ENCODE measurements at regions not wholly inside any gene's neighbourhood (a gene's known extent, or its start where the extent isn't known, plus 50 kb on each side); places are given as distances from the start of the nearest gene placed in this dataset.
"Not testable (repeated sequence)": the region's sequence is repeated elsewhere in the genome, so short reads cannot be mapped to it uniquely, and the experiment has no call there.

DNA sequence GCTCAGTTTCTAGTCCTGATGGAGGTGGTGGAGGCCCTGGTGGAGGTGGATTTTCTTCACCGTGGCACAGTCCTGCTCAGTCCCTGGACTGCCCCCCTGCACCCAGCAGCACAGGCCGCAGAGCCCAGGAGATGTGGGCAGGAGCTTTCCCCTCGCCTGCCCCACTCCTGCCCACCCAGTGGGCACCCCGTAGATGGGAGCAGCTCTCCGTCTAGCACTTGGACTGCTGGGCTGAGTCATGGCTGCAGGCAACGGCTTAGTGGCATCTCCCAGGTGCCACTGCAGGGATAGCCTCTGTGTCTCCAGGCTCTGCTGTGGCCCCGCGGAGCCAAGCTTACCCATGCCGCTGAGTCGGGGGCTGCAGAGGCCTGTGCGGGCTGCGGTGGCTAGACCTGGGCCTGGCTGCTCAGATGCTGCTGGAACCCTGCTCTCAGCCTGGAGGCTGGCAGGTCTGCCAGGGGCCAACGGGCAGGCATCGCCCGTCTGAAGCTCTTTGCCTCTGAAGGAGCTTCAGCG is 92.3 kb upstream of the CTDP1 start:
- DNase-seq (no peak), ATAC-seq (no peak)
- Mint-ChIP-seq H3K4me1 (no peaks in the 10 kb centered on the region), H3K36me3 (ENCODE audit: low read depth) (no peaks in the 10 kb centered on the region), H3K9me3 (ENCODE audit: low read depth) (peaks cover under 1% of the 10 kb centered on the region), H3K27me3 (no peaks in the 10 kb centered on the region), H3K27ac (no peak overlapping the region), H3K4me3 (no peak overlapping the region)
- CTCF ChIA-PET: no interaction called here
- intact Hi-C loops (cut with DNase I, micrococcal nuclease): no loop called here
- POLR2A ChIA-PET: no interaction called here

DNA sequence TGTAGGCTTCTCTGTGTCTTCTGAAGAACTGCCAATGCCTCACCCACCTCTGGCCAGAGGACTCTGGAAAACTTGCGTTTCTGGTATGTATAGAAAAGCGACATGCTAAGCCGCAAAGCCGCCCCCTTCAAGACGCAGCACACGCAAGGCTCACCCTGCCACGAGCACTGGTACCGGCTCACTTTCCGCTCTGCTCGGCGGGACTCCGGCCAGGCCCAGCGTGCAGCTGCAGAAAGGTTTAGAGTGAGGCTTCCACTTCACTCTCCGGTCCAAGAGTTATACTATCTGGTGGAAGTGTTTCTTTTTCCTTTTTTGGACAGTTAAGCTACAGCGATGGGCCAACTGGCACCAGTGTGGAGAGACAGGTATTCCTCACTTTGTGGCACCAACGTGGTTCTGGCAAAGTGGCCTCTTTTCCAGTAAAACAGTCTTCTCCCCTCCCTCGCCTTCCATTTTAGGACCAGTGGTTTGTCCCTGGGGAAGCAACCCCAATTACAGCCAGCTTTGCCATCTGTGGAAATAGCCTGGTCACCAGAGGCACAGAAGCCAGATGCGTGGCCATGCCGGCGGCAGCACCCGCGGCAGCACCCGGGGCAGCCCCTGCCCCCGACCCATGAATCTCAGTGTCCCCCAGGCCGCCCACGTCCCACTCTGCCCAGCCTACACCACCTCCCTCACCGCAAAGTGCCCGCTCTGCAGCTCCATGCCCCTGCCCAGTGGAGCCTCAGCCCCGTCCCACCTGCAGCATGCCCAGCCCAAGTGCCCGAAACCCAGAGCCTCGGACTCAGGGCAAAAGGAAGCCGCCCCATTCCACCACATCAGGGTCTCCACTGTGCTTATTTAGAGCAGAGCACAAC is 91.6 kb upstream of the CTDP1 start:
- no peak overlapping the region for H3K27ac Mint-ChIP-seq
- H3K9me3 Mint-ChIP-seq (ENCODE audit: low read depth): peaks cover 4% of the 10 kb centered on the region
- no peak overlapping the region for H3K4me3 Mint-ChIP-seq
- no peak for DNase-seq
- POLR2A ChIA-PET: no interaction called here
- no peaks in the 10 kb centered on the region for H3K4me1 Mint-ChIP-seq
- ATAC-seq: no peak
- peaks cover 2% of the 10 kb centered on the region for H3K27me3 Mint-ChIP-seq
- CTCF ChIA-PET: no interaction called here
- no peaks in the 10 kb centered on the region for H3K36me3 Mint-ChIP-seq (ENCODE audit: low read depth)
- intact Hi-C loops (cut with DNase I, micrococcal nuclease): no loop called here

- Mint-ChIP-seq H3K4me3 (no peak overlapping the region), H3K4me1 (no peaks in the 10 kb centered on the region), H3K9me3 (ENCODE audit: low read depth) (peaks cover 4% of the 10 kb centered on the region), H3K36me3 (ENCODE audit: low read depth) (no peaks in the 10 kb centered on the region), H3K27me3 (peaks cover 2% of the 10 kb centered on the region), H3K27ac (no peak overlapping the region)
- intact Hi-C loops (cut with DNase I, micrococcal nuclease): no loop called here
- CTCF ChIA-PET: no interaction called here
- POLR2A ChIA-PET: no interaction called here
- DNase-seq (no peak), ATAC-seq (no peak)
These were observed 90.7 kb upstream of the CTDP1 start for GRCh38 chr18:79588636-79589481.

GRCh38 chr18:79589601-79590091 is 90.0 kb upstream of the CTDP1 start:
- ATAC-seq: no peak
- Mint-ChIP-seq H3K9me3 (ENCODE audit: low read depth) (peaks cover 4% of the 10 kb centered on the region), H3K4me1 (no peaks in the 10 kb centered on the region), H3K27ac (no peak overlapping the region), H3K27me3 (peaks cover 2% of the 10 kb centered on the region), H3K36me3 (ENCODE audit: low read depth) (no peaks in the 10 kb centered on the region), H3K4me3 (no peak overlapping the region)
- POLR2A ChIA-PET: no interaction called here
- intact Hi-C loops (cut with DNase I, micrococcal nuclease): no loop called here
- CTCF ChIA-PET: no interaction called here
- DNase-seq: no peak

DNA sequence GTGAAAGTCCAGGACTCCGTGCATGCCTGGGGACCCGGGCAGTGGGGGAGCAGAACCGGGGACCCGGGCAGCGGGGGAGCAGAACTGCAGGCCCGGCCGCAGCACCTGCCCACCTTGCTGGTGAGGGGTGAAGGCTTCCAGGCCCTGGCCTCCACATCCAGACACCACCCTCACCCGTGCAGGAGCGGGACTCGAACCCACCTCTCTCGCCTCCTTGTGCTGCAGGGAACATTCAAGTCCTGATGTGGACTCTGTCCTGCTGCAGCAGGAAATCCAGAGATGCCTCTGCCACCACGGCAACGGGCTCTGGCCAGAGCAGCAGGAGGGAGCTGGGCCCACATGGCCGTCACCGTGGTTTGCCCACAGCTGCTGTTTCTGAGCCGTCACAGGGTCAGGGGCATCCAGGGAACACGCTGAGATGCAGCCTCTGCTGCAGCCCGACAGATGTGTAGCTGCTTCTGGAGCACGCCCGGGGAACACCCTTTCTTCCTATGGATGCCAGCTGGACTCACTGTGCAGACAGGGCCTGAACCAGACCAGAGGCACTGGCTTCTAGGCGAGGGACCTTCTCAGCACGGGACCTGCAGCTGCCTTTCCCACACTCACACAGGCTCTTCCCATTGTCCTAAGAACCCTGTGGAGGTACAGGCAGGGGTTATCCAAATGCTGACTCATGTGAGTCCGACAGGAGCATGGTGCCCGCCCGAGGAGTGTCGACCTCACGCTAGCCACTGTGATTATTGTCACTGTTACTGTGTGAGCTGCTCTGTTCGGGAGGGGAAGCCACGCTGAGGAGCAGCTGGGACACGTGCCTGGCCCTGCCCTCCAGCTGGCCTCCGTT is 89.2 kb upstream of the CTDP1 start:
- ATAC-seq (no peak), DNase-seq (no peak)
- Mint-ChIP-seq H3K27ac (no peak overlapping the region), H3K4me1 (no peaks in the 10 kb centered on the region), H3K9me3 (ENCODE audit: low read depth) (peaks cover 4% of the 10 kb centered on the region), H3K36me3 (ENCODE audit: low read depth) (no peaks in the 10 kb centered on the region), H3K27me3 (peaks cover 2% of the 10 kb centered on the region), H3K4me3 (no peak overlapping the region)
- intact Hi-C loops (cut with DNase I, micrococcal nuclease): no loop called here
- POLR2A ChIA-PET: no interaction called here
- CTCF ChIA-PET: no interaction called here

DNA sequence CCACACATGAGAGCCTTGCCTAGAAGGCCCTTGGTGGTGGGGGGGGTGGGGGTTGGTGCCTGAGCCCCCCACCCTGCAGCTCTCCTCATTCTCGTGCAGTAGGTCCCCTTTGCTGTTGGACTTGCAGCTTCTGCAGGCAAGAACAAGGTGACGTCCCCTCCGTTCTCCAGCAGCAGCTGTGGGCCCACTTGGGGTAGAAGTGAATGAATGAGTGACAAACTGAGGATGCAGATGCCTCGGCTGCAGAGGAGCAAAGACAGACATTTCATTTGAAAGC is 88.6 kb upstream of the CTDP1 start:
- ATAC-seq (no peak), DNase-seq (no peak)
- peaks cover 4% of the 10 kb centered on the region for H3K9me3 Mint-ChIP-seq (ENCODE audit: low read depth)
- POLR2A ChIA-PET: no interaction called here
- H3K4me1 Mint-ChIP-seq: no peaks in the 10 kb centered on the region
- no peak overlapping the region for H3K27ac Mint-ChIP-seq
- CTCF ChIA-PET: no interaction called here
- no peaks in the 10 kb centered on the region for H3K36me3 Mint-ChIP-seq (ENCODE audit: low read depth)
- no peak overlapping the region for H3K4me3 Mint-ChIP-seq
- intact Hi-C loops (cut with DNase I, micrococcal nuclease): no loop called here
- H3K27me3 Mint-ChIP-seq: peaks cover 2% of the 10 kb centered on the region

DNA sequence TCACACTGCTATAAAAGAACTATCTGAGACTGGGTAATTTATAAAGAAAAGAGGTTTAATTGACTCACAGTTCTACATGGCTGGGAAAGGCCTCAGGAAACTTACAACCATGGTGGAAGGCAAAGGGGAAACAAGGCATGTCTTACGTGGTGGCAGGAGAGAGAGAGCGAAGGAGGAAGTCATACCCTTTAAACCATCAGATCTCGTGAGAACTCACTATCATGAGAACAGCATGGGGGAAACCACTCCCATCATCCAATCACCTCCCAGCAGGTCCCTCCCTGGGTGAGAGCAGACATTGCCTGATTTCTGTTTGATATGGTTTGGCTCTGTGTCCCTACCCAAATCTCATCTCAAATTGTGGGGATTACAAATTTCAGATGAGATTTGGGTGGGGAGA is 86.9 kb upstream of the CTDP1 start:
- POLR2A ChIA-PET; CTCF ChIA-PET; ATAC-seq; H3K36me3 Mint-ChIP-seq (ENCODE audit: low read depth); H3K4me1 Mint-ChIP-seq; H3K27me3 Mint-ChIP-seq; DNase-seq; intact Hi-C loops (cut with DNase I, micrococcal nuclease); H3K9me3 Mint-ChIP-seq (ENCODE audit: low read depth); H3K4me3 Mint-ChIP-seq; H3K27ac Mint-ChIP-seq: not testable (repeated sequence)

- peaks cover 2% of the 10 kb centered on the region for H3K27me3 Mint-ChIP-seq
- ATAC-seq (no peak), DNase-seq (no peak)
- ChIA-PET POLR2A (no interaction called here), CTCF (no interaction called here)
- no peak overlapping the region for H3K4me3 Mint-ChIP-seq
- no peaks in the 10 kb centered on the region for H3K4me1 Mint-ChIP-seq
- H3K9me3 Mint-ChIP-seq (ENCODE audit: low read depth): peaks cover 4% of the 10 kb centered on the region
- H3K27ac Mint-ChIP-seq: no peak overlapping the region
- no peaks in the 10 kb centered on the region for H3K36me3 Mint-ChIP-seq (ENCODE audit: low read depth)
- intact Hi-C loops (cut with DNase I, micrococcal nuclease): no loop called here
These were observed 83.7 kb upstream of the CTDP1 start for GRCh38 chr18:79595876-79596374.

DNA sequence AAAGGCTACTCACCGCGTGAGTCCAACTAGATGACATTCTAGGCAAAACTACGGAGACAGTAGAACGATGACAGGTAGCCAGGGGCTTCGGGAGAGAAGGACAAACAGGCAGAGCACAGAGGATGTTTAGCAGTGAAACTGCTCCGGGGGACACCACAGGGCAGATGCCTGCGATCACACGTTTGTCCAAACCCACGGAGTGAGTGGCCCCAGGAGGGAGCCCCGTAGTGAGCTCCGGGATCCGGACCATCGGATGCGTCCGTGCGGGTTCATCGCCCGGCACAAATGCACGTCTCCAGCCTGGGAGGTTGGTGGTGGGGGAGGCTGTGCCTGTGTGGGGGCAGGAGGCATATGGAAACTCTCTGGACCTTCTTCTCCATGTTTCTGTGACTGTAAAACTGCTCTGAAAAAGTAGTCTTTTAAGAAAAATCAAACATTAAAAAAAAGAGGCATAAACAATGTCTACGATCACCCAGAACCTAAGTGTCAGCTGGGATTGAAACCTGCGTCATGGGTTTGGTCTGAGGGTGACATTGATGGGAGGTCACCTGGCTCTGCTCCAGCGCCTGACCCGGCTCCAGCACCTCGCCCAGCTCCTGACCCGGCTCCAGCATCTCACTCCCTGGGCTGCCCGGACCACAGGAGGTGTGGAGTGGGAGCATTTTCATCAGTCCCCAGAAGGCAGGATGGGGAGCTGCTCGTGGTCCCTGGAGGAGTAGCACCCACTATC is 83.0 kb upstream of the CTDP1 start:
- intact Hi-C loops (cut with DNase I, micrococcal nuclease): no loop called here
- POLR2A ChIA-PET: no interaction called here
- H3K4me1 Mint-ChIP-seq: peaks cover 5% of the 10 kb centered on the region
- CTCF ChIA-PET: no interaction called here
- no peaks in the 10 kb centered on the region for H3K36me3 Mint-ChIP-seq (ENCODE audit: low read depth)
- peaks cover 2% of the 10 kb centered on the region for H3K27me3 Mint-ChIP-seq
- H3K9me3 Mint-ChIP-seq (ENCODE audit: low read depth): peaks cover 4% of the 10 kb centered on the region
- H3K4me3 Mint-ChIP-seq: no peak overlapping the region
- no peak overlapping the region for H3K27ac Mint-ChIP-seq
- DNase-seq (no peak), ATAC-seq (no peak)

DNA sequence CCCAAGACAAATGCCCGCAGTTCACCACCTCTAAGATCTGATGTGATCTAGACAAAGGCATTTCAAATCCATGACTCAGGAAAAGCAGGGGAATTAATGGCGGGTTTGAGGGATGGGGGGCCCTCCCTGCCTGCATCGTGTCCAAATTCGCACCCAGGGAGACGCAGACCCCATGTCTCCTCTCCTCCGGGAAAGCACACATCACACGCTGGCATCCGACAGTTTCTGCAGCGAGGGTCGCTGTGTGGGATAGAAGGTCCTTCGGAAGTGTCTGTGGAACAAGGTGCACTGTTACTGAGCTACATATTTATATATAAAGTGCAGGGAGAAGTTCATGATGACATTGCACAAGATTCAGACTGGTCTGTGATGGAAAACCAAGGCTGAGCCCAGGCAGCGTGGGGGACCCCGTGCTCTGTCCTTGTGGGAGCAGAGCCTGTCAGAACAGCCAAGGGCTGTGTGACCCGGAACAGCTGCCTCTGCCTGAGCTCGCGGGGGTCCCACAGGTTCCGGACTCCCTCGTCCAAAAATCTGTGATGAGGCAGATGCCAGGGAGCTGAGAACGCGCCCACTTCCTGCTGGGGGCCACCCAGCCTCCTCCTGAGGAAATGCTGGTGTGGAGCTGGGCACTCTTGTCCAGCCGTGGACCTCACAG is 82.3 kb upstream of the CTDP1 start:
- intact Hi-C loops (cut with DNase I, micrococcal nuclease): no loop called here
- Mint-ChIP-seq H3K4me1 (peaks cover 5% of the 10 kb centered on the region), H3K9me3 (ENCODE audit: low read depth) (peaks cover 4% of the 10 kb centered on the region), H3K27ac (no peak overlapping the region), H3K4me3 (no peak overlapping the region), H3K27me3 (peaks cover 2% of the 10 kb centered on the region), H3K36me3 (ENCODE audit: low read depth) (no peaks in the 10 kb centered on the region)
- ATAC-seq (no peak), DNase-seq (no peak)
- CTCF ChIA-PET: no interaction called here
- POLR2A ChIA-PET: no interaction called here
